HG03139 (cell line): ENCODE measurements at regions not wholly inside any gene's neighbourhood (a gene's known extent, or its start where the extent isn't known, plus 50 kb on each side); places are given as distances from the start of the nearest gene placed in this dataset.
"Not testable (repeated sequence)": the region's sequence is repeated elsewhere in the genome, so short reads cannot be mapped to it uniquely, and the experiment has no call there.

Experiments
- ATAC-seq: cut with Tn5 transposase; IDR thresholded peaks from one replicate; pipeline ENCODE4 v1.9.1; 2021; ENCODE audit not compliant: unreplicated experiment

DNA sequence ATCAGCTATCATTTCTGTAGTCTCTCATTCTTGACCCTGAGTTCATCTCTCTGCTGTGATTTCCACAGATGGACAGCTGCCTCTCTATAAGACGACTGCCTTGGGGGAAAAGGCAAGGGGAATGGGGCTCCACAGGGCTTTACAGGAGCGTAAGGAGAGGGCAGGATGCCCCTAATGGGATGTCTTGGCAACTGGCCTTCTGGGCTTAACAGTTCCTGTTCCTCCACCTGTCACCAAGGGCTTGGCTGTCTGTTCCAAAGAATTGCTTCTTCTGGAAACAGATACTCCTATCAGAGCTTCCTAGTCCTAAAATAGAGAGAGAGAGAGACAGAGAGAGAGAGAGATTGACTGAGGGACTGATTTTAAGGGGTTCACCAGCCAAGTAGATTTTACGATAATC, 181.9 kb downstream of the TMEM200A start:
- no peak for ATAC-seq

- ATAC-seq = no peak
Measured at GRCh38 chr6:130557481-130558112, 191.8 kb downstream of the TMEM200A start.

DNA sequence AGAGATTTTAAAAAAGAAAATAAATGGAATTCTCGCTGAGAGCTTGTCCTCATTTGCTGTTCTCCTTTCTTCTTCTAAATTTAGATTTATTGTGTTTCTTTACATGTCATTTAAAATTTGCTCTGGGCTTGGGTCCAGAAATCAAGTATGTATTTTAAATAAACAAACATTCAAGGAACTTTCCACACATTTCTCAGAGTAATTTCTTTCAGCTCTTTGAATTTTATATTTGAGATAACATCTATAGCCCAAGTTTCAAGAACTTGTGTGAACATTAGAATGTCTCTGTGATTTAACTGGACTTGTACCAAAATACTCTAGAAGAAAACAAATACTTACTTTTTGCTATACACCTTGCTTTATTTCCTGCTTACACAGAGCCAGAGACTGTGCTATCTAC, 192.3 kb downstream of the TMEM200A start:
- ATAC-seq = no peak

DNA sequence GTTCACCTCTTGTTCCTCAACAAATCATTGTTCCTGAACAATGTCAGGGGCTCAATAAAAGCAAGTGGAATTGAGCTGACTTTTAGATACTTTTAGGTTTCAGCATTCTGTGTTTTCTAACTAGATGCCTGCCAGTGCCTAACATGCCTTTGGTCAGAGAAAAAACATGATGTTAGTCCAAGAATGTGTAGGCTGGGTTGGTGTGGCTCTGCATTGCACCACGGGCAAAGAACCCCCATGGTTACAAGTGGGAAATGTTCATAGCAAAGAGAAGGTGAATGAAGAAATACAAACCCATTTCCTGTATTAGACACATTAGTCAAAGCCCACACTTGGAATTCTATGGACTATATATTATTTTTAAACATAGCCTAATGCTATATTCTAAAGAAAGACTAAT, 193.3 kb downstream of the TMEM200A start:
- no peak for ATAC-seq

GRCh38 chr6:130560231-130560630, 194.4 kb downstream of the TMEM200A start:
- ATAC-seq = no peak

- ATAC-seq = not testable (repeated sequence)
Measured at GRCh38 chr6:130561159-130561558, 195.3 kb downstream of the TMEM200A start.

DNA sequence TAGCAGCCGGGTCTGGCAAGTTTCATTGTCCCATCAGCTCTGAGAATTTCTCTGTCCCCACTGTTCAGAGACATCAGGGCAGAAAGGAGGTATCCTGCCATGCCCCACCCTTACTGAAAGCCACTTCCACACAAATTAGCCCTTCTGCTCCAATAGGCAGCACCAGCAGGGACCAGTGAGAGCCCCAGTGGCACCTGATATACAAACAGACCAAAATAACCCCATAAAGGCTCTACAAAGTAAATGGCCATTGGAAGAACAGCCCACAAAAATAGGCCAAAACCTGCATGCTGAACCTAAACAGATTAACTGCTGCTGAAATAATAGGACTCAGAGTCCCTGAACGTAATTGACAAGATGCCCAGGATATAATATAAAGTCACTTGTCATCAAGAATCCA, 199.9 kb downstream of the TMEM200A start:
- ATAC-seq = no peak

- ATAC-seq = no peak
Measured at GRCh38 chr6:130574146-130574545, 208.3 kb downstream of the TMEM200A start.

- ATAC-seq = no peak
Measured at GRCh38 chr6:130575557-130575956, 209.7 kb downstream of the TMEM200A start.

GRCh38 chr6:130575971-130576370, 210.2 kb downstream of the TMEM200A start:
- peak; percentile 99 for ATAC-seq

DNA sequence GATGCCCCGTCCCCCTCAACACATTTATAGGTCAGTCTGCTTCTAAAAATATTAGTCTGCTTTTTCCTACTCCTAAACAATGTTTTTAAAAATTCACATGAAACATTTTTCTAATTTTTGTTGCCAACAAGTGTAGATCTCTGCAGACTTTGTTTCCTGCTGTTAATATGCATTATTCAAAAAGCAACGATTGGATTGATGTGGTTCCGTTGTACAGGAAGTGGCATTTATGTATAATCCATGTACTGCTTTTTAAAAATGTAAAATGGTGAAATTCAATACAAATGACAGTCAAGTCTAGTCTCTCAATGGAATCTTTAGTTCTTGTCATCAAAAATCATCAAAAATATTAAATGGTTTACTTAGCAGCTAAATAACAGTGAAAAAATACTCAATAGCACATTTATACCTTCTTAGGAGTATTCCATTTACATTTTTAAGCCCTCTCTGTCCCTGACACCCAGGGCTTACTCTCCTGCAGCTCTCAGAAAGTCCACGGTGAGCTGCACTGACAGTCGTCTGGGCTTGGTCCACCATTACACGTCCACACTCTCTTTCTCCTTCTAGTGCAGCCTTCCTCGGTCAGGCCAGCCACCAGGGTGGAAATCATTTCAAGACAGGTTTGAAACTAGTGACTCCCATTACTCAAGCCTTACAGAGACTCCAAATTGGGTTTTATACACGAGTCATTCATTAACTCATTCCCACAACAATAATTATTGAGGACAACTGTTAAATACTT, 211.5 kb downstream of the TMEM200A start:
- ATAC-seq = no peak

DNA sequence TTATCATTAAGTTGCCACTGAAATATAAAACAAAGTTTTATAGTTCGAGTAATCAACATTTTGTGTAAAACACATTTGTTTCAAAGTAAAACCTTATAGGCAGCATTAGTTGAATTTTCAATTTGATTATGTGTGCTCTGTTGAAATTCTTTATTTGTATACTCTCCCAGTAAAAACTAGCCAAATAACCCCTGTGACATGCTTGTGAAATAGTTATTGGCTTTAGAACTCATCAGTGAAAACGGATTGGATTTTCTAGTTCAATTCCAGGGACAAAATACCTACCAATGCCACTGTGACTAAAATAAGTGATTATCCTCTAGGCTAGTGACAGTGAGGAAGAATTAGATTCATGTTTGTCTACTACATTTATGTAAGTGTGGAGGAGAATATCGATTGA, 212.9 kb downstream of the TMEM200A start:
- ATAC-seq = no peak

- no peak for ATAC-seq
Measured at GRCh38 chr6:130583268-130583667, 217.5 kb downstream of the TMEM200A start.

DNA sequence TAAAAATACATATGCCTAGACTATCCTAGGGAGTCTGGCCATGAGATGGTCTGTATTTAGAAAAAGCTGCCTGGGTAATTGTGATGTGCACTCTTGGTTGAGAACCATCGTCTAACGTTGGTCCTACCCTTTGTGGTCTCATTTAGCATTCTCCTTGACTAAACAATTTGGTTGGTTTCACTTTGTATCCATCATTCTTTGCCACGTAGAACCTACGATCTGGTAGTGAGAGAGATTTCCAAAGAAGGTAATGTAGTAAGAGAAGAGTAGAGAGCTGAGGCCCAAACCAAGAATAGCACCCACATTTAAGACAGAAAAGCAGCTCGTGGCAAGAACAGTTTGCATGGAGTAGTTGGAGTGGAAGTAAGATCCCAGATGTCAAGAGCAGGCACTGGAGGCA, 219.8 kb downstream of the TMEM200A start:
- no peak for ATAC-seq

- no peak for ATAC-seq
Measured at GRCh38 chr6:130587778-130588520, 222.1 kb downstream of the TMEM200A start.

DNA sequence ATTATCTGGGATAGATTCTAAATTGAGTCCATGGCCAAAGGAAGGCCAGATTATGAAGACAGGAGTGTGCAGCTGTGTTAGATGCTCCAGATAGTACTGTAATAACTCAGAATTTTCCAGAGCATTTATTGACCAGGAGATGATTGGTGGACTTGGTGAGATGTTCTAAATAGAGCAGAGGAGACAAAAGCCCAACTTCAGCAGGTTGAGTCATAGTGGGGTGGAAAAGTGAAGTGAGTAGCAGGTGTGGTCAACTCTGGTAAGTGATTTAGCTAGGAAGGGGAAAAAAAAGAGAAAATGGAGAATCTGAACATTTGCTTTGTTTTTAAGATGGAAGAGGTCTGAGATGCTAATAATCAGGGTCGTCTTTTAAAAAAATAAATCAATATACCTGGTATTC, 227.4 kb downstream of the TMEM200A start:
- peak; percentile 61 for ATAC-seq

DNA sequence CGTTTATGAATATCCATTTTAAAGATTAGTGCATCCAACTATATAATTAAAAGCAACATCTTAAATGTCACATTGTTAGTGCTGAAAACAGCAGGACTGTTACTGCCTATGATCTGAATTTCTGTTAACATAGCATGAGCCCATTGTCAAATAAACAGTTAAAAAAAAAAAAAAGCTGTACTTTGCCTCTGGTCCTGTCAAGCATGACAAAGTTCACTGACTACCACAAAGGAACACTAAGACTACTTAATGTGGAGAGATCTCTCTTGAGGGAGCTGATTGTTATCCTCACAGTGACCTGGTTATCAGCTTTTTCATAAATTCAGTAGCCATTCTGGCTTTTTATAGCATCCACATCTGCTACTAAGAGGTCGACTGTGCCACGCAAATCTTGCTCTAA, 228.1 kb downstream of the TMEM200A start:
- no peak for ATAC-seq

DNA sequence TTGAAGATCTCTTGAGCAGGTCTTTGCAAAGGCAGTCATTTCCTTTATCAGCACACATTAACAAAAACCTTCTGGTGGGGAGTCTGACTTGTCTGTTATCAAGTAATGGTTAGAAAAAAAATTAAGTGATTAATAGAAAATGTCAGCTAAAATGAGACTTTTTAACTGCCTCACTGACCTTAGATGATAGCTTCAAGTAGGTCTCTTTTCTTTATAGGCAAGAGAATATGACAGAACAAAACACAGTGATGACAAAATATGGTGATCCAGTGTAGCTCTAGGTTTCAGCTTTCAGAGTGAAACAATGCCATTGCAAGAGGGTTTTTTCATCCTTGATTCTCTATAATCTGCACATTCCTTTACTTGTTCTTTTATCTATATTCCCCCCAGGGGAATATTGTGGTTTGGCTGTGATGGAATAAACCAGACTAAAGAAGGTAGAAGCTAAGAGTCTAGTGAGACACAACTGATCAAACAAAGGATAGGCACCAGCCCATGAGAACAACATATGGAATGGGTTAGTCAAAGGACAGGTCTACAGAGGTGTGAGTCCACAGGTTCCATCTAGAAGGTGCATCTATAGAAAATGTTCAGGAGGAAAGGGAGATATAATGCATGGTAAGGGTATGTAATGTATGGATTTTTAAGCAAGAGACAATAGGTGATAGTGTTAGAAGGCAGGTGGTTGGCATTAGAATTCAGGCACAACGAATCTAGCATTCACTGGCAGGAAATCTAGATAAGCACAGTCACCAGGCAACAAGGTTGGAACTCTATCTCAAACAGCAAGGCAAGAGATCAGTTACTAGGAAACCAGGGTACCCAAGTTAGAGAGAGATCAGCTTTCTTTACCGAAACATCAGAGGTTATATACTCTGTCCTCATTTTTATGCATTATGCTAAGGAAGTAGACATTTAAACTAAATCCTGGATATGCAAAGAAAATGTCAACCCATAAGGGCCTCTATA, 228.9 kb upstream of the SMLR1 start:
- ATAC-seq = no peak

- no peak for ATAC-seq
Measured at GRCh38 chr6:130600880-130601341, 226.3 kb upstream of the SMLR1 start.

- no peak for ATAC-seq
Measured at GRCh38 chr6:130602151-130602770, 224.9 kb upstream of the SMLR1 start.
